DND-41 (cell line): ENCODE measurements at regions not wholly inside any gene's neighbourhood (a gene's known extent, or its start where the extent isn't known, plus 50 kb on each side); places are given as distances from the start of the nearest gene placed in this dataset.

Experiments used
- CTCF ChIP-seq: IDR thresholded peaks from 2 replicates; pipeline ENCODE4 v1.5.1; 2012; ENCODE audit warnings: borderline replicate concordance, low read length, moderate library complexity, mild to moderate bottlenecking; ENCODE audit not compliant: poor library complexity, severe bottlenecking; ENCODE audit errors: extremely low read depth
- EZH2 ChIP-seq: IDR thresholded peaks from 3 replicates; pipeline ENCODE4 v1.6.1; 2012; ENCODE audit warnings: borderline replicate concordance, low read depth, mild to moderate bottlenecking, moderate library complexity, low read length, inconsistent platforms; ENCODE audit not compliant: severe bottlenecking

GRCh38 chr14:89565607-89566006, 148.6 kb upstream of the FOXN3 start:
- no peak for TF ChIP-seq CTCF
- no peak for TF ChIP-seq EZH2
